Neuronal stem cell (in vitro differentiated cells): ENCODE measurements at regions not wholly inside any gene's neighbourhood (a gene's known extent, or its start where the extent isn't known, plus 50 kb on each side); places are given as distances from the start of the nearest gene placed in this dataset.

Experiments used
- DNase-seq: peaks from one replicate; pipeline ENCODE4 v3.0.0-alpha.2; 2013; ENCODE audit warnings: low spot score
- H2AFZ ChIP-seq: one replicate; pipeline ENCODE4 v1.6.1; 2013; ENCODE audit warnings: mild to moderate bottlenecking, low read length, inconsistent platforms
- H2AK5ac ChIP-seq: 2 replicates; pipeline ENCODE4 v1.6.1; 2013; ENCODE audit warnings: low read depth, mild to moderate bottlenecking, inconsistent platforms, low read length, moderate library complexity, mixed read lengths
- H2BK120ac ChIP-seq: 2 replicates; pipeline ENCODE4 v1.6.1; 2013; ENCODE audit warnings: low read depth, mild to moderate bottlenecking, inconsistent platforms, low read length, moderate library complexity, mixed read lengths
- H2BK12ac ChIP-seq: one replicate; pipeline ENCODE4 v1.6.1; 2013; ENCODE audit warnings: low read length, inconsistent platforms
- H2BK15ac ChIP-seq: 2 replicates; pipeline ENCODE4 v1.6.1; 2013; ENCODE audit warnings: mild to moderate bottlenecking, low read length, inconsistent platforms, mixed read lengths
- H2BK5ac ChIP-seq: one replicate; pipeline ENCODE4 v1.6.1; 2013; ENCODE audit warnings: inconsistent platforms, mild to moderate bottlenecking, low read length, moderate library complexity
- H3K14ac ChIP-seq: one replicate; pipeline ENCODE4 v1.6.1; 2013; ENCODE audit warnings: low read length, inconsistent platforms
- H3K18ac ChIP-seq: 2 replicates; pipeline ENCODE4 v1.6.1; 2013; ENCODE audit warnings: low read length, inconsistent platforms
- H3K23ac ChIP-seq: 2 replicates; pipeline ENCODE4 v1.6.1; 2013; ENCODE audit warnings: low read depth, mild to moderate bottlenecking, mixed read lengths, low read length, inconsistent platforms; ENCODE audit not compliant: poor library complexity
- H3K27ac ChIP-seq: replicated peaks from 3 replicates; pipeline ENCODE4 v1.5.1; 2013; ENCODE audit warnings: low read length, inconsistent platforms
- H3K27me3 ChIP-seq, 3 experiments: 2 replicates each; pipeline ENCODE4 v1.6.1; 2013; ENCODE audit warnings: low read length in 3 of 3, mild to moderate bottlenecking in 2 of 3, inconsistent platforms in 1 of 3, low read depth in 1 of 3, mixed read lengths in 1 of 3, moderate library complexity in 1 of 3; ENCODE audit not compliant: control insufficient read depth in 3 of 3, insufficient read depth in 3 of 3
- H3K36me3 ChIP-seq, 2 donors: replicated peaks in 1 of 2; 2 replicates each; pipeline ENCODE4 v1.6.1; 2013; ENCODE audit warnings: low read length in 2 of 2; ENCODE audit not compliant: control insufficient read depth in 2 of 2, insufficient read depth in 2 of 2
- H3K4ac ChIP-seq: 2 replicates; pipeline ENCODE4 v1.6.1; 2013; ENCODE audit warnings: inconsistent platforms, mild to moderate bottlenecking, low read length, moderate library complexity
- H3K4me1 ChIP-seq, 2 donors: 1 replicate in 1 of 2; 2 replicates in 1 of 2; pipeline ENCODE4 v1.6.1; 2013; ENCODE audit warnings: low read length in 2 of 2, low read depth in 1 of 2; ENCODE audit not compliant: control insufficient read depth in 2 of 2, insufficient read depth in 1 of 2
- H3K4me2 ChIP-seq: one replicate; pipeline ENCODE4 v1.6.1; 2013; ENCODE audit warnings: mild to moderate bottlenecking, low read length, inconsistent platforms; ENCODE audit not compliant: insufficient read depth, poor library complexity, severe bottlenecking
- H3K4me3 ChIP-seq, 2 donors: 2 replicates each; pipeline ENCODE4 v1.5.1; 2013; ENCODE audit warnings: low read length in 2 of 2, mild to moderate bottlenecking in 2 of 2, inconsistent platforms in 1 of 2, moderate library complexity in 1 of 2
- H3K79me1 ChIP-seq: one replicate; pipeline ENCODE4 v1.6.1; 2013; ENCODE audit warnings: low read depth, mild to moderate bottlenecking, inconsistent platforms, low read length, moderate library complexity
- H3K9ac ChIP-seq: one replicate; pipeline ENCODE4 v1.6.1; 2013; ENCODE audit warnings: mild to moderate bottlenecking, low read depth, low read length, inconsistent platforms; ENCODE audit not compliant: poor library complexity
- H3K9me3 ChIP-seq, 2 donors: replicated peaks in 1 of 2; 2 replicates each; pipeline versions ENCODE3 to v1.6.1; 2013; ENCODE audit warnings: low read length in 2 of 2, mild to moderate bottlenecking in 2 of 2, inconsistent platforms in 1 of 2, low read depth in 1 of 2, mixed read lengths in 1 of 2, moderate library complexity in 1 of 2; ENCODE audit not compliant: control insufficient read depth in 2 of 2, insufficient read depth in 1 of 2
- H4K8ac ChIP-seq: one replicate; pipeline ENCODE4 v1.6.1; 2013; ENCODE audit warnings: low read depth, mild to moderate bottlenecking, inconsistent platforms, low read length, moderate library complexity
- H4K91ac ChIP-seq: one replicate; pipeline ENCODE4 v1.6.1; 2013; ENCODE audit warnings: low read length, low read depth, mild to moderate bottlenecking, inconsistent platforms; ENCODE audit not compliant: poor library complexity
- WGBS, 2 donors: extraction: QIAGEN DNeasy Blood & Tissue Kit; methylation state at CpG; one replicate each; pipeline ENCODE4 v1.1.7; 2013; ENCODE audit warnings: missing lambda C conversion rate in 2 of 2, mixed read lengths in 1 of 2; ENCODE audit not compliant: insufficient read length in 2 of 2, insufficient replicate concordance in 1 of 2; ENCODE audit errors: extremely low coverage in 2 of 2; 5-methylcytosine and 5-hydroxymethylcytosine counted together

GRCh38 chr10:120977897-120978296 is 126.7 kb downstream of the WDR11 start:
- Histone ChIP-seq H2AK5ac (no peak overlapping the region), H3K9me3 (peaks cover 2 to 8% of the 10 kb centered on the region in 2 donors), H3K4me3 (no peak overlapping the region), H3K79me1 (no peaks in the 10 kb centered on the region), H3K4ac (no peak overlapping the region), H3K36me3 (no peaks in the 10 kb centered on the region), H3K14ac (no peak overlapping the region), H2AFZ (no peak overlapping the region), H3K9ac (no peak overlapping the region), H3K18ac (no peak overlapping the region), H4K91ac (no peak overlapping the region), H3K27ac (no peak overlapping the region), H3K4me1 (peaks cover 0 to 16% of the 10 kb centered on the region in 2 donors), H3K27me3 (peaks cover 0 to 64% (median 18%) of the 10 kb centered on the region in 3 experiments), H4K8ac (no peak overlapping the region), H2BK15ac (no peak overlapping the region), H3K23ac (no peak overlapping the region), H2BK12ac (no peak overlapping the region), H2BK120ac (no peak overlapping the region), H2BK5ac (no peak overlapping the region), H3K4me2 (no peak overlapping the region)
- DNase-seq, result no peak
- 100% methylated on average over 3 of the region's 6 CpGs; no CpG with 5 or more reads in 1 of the 2 donors for WGBS, 2 donors

GRCh38 chr10:120978589-120979252 is 127.6 kb downstream of the WDR11 start:
- Histone ChIP-seq H3K18ac (no peak overlapping the region), H3K4me3 (no peak overlapping the region), H3K23ac (no peak overlapping the region), H3K36me3 (no peaks in the 10 kb centered on the region), H2AFZ (no peak overlapping the region), H2BK120ac (no peak overlapping the region), H2BK5ac (no peak overlapping the region), H3K9me3 (peaks cover 2 to 5% of the 10 kb centered on the region in 2 donors), H3K79me1 (no peaks in the 10 kb centered on the region), H2BK12ac (no peak overlapping the region), H2BK15ac (no peak overlapping the region), H2AK5ac (no peak overlapping the region), H3K4me2 (peak overlapping the region; percentile 97), H4K8ac (no peak overlapping the region), H3K27ac (no peak overlapping the region), H4K91ac (no peak overlapping the region), H3K9ac (no peak overlapping the region), H3K4me1 (peaks cover 0 to 16% of the 10 kb centered on the region in 2 donors), H3K4ac (no peak overlapping the region), H3K14ac (no peak overlapping the region), H3K27me3 (peaks cover 0 to 64% (median 18%) of the 10 kb centered on the region in 3 experiments)
- DNase-seq, result no peak
- WGBS, 2 donors, result no CpG with 5 or more reads among the region's 15 CpGs

- WGBS, 2 donors, result no CpG with 5 or more reads among the region's 68 CpGs
- Histone ChIP-seq H3K4me1 (peaks cover 0 to 16% of the 10 kb centered on the region in 2 donors), H3K79me1 (no peaks in the 10 kb centered on the region), H4K8ac (no peak overlapping the region), H3K9me3 (peaks cover 2 to 5% of the 10 kb centered on the region in 2 donors), H2AFZ (peak overlapping the region; percentile 84), H3K36me3 (no peaks in the 10 kb centered on the region), H3K27ac (no peak overlapping the region), H3K23ac (peak overlapping the region; percentile 20), H3K4me2 (peak overlapping the region; percentile 97), H2BK120ac (no peak overlapping the region), H3K4ac (no peak overlapping the region), H2BK5ac (no peak overlapping the region), H3K18ac (peak overlapping the region; percentile 62), H3K14ac (no peak overlapping the region), H2BK12ac (peak overlapping the region; percentile 65), H2BK15ac (no peak overlapping the region), H4K91ac (no peak overlapping the region), H3K9ac (peak overlapping the region; percentile 22), H3K27me3 (peaks cover 0 to 64% (median 18%) of the 10 kb centered on the region in 3 experiments), H2AK5ac (no peak overlapping the region), H3K4me3 (peak overlapping the region; percentile 35 to 68)
- peak; percentile 32 for DNase-seq
Measured at GRCh38 chr10:120979435-120980278, 128.5 kb downstream of the WDR11 start.
